Right atrium auricular region (tissue), 2 donors: ENCODE measurements at regions not wholly inside any gene's neighbourhood (a gene's known extent, or its start where the extent isn't known, plus 50 kb on each side); places are given as distances from the start of the nearest gene placed in this dataset.
A peak's percentile ranks its signal among the peaks of the same experiment; 100 is the strongest.

Experiments
- DNase-seq: peaks from one replicate; pipeline ENCODE4 v3.0.0-alpha.2; 2019; ENCODE audit warnings: low spot score
- H3K27ac ChIP-seq, 2 donors: fragments of 200-600 bp; sonication (generic); 1 replicate in 1 of 2; 2 replicates in 1 of 2; pipeline ENCODE4 v1.5.1; 2016 to 2019
- H3K27me3 ChIP-seq, 2 donors: fragments of 200-600 bp; sonication (generic); one replicate each; pipeline versions ENCODE4 v1.5.1 to v1.6.0; 2017 to 2019
- H3K36me3 ChIP-seq: fragments of 200-600 bp; sonication (generic); one replicate; pipeline ENCODE4 v1.5.1; 2016
- H3K4me1 ChIP-seq, 2 donors: fragments of 200-600 bp; sonication (generic); one replicate each; pipeline versions ENCODE4 v1.5.1 to v1.6.0; 2017 to 2019
- H3K4me3 ChIP-seq, 2 donors: fragments of 200-600 bp; sonication (generic); 1 replicate in 1 of 2; 2 replicates in 1 of 2; pipeline ENCODE4 v1.5.1; 2017 to 2019; ENCODE audit warnings: mild to moderate bottlenecking in 1 of 2, moderate library complexity in 1 of 2
- H3K9me3 ChIP-seq, 2 donors: fragments of 200-600 bp; sonication (generic); one replicate each; pipeline ENCODE4 v1.5.1; 2019
- TF ChIP-seq, protein P1 (sequence below), 2 donors: fragments of 200-600 bp; sonication (generic); IDR thresholded peaks; one replicate each; pipeline ENCODE4 v1.5.1; 2019; ENCODE audit warnings: antibody characterized with exemption in 2 of 2

DNA sequence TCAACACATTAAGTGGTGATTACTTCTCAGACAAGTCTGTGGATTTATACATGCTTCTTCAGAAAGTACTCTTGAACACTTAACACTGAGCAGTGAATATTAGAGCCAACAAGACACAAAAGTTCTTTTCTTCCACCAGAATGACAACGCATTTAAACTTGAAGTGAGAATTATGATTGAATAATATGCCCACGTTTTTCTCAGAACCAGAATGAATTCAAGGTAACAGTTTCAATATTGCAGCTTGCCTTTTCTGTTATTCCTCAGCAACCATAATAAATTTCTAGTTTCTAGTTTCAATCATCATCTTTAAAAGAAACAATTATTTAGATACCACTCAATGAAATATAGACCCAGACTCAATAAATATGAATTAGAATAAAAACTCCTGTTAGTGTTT is 547.0 kb downstream of the NUP35 start:
- H3K27ac ChIP-seq: no peak overlapping the region
- no peaks in the 10 kb centered on the region for H3K27me3 ChIP-seq
- no peaks in the 10 kb centered on the region for H3K9me3 ChIP-seq
- no peaks in the 10 kb centered on the region for H3K36me3 ChIP-seq
- TF ChIP-seq, protein P1, sequence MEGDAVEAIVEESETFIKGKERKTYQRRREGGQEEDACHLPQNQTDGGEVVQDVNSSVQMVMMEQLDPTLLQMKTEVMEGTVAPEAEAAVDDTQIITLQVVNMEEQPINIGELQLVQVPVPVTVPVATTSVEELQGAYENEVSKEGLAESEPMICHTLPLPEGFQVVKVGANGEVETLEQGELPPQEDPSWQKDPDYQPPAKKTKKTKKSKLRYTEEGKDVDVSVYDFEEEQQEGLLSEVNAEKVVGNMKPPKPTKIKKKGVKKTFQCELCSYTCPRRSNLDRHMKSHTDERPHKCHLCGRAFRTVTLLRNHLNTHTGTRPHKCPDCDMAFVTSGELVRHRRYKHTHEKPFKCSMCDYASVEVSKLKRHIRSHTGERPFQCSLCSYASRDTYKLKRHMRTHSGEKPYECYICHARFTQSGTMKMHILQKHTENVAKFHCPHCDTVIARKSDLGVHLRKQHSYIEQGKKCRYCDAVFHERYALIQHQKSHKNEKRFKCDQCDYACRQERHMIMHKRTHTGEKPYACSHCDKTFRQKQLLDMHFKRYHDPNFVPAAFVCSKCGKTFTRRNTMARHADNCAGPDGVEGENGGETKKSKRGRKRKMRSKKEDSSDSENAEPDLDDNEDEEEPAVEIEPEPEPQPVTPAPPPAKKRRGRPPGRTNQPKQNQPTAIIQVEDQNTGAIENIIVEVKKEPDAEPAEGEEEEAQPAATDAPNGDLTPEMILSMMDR (IDR thresholded peaks at IDR 0.05): no peak
- H3K4me3 ChIP-seq: no peak overlapping the region
- DNase-seq: no peak
- H3K4me1 ChIP-seq: no peaks in the 10 kb centered on the region

DNA sequence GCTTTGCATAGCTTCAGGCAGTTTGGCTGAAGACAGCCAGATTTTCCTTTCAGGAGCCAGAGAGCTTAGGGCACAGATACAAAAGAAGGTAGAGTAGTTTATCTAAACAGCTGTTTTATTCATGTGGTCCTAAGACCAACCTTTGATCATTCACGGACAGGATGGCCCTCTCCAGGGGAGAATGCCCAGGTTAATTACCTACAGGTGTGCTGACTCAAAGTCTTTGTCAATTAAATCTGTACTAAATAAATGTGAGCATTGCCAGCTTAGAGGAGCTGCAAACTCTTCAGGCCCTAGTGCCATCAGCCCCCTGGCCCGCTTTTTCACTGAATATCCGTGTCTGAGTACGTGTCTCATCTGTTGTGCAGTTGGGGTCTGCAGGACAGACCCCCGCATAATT is 554.7 kb downstream of the NUP35 start:
- no peaks in the 10 kb centered on the region for H3K9me3 ChIP-seq
- TF ChIP-seq, protein P1 (IDR thresholded peaks at IDR 0.05): no peak
- H3K27me3 ChIP-seq: no peaks in the 10 kb centered on the region
- no peak overlapping the region for H3K27ac ChIP-seq
- no peaks in the 10 kb centered on the region for H3K4me1 ChIP-seq
- no peaks in the 10 kb centered on the region for H3K36me3 ChIP-seq
- no peak for DNase-seq
- H3K4me3 ChIP-seq: no peak overlapping the region

DNA sequence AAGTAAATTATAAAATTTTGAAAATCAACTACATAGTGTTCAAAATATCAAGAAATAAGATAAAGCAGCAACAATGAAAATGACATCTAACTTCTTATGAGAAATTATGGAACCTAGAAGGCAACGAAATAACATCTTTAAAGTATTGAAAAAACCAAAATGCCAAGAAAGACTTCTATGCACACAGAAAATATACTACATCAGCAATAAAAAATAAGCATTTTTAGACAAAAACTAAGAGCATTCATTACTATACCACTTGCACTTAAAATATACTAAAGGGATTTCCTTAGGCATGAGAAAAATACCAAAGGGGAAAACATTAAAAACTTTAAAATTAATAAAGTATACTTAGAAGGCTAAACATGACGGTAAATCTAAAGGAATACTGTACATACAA is 556.3 kb downstream of the NUP35 start:
- no peaks in the 10 kb centered on the region for H3K9me3 ChIP-seq
- no peak overlapping the region for H3K27ac ChIP-seq
- no peak overlapping the region for H3K4me3 ChIP-seq
- DNase-seq: no peak
- TF ChIP-seq, protein P1 (IDR thresholded peaks at IDR 0.05): no peak
- H3K27me3 ChIP-seq: no peaks in the 10 kb centered on the region
- H3K4me1 ChIP-seq: no peaks in the 10 kb centered on the region
- H3K36me3 ChIP-seq: no peaks in the 10 kb centered on the region

DNA sequence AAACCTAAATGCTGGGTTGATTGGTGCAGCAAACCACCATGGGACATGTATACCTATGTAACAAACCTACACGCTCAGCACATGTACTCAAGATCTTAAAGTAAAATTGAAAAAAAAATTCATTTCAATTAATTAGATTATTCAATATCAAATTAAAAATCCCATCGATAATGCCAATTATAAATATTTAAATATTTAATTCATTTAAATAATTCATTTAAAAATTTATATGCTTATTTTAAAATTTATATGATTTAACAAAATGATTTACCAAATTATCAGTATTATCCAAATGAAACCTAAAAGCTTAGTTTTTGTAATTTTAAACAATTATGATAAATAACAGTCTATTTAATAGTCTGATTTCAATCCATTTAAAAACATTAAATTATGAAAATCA is 560.4 kb downstream of the NUP35 start:
- DNase-seq: no peak
- no peaks in the 10 kb centered on the region for H3K27me3 ChIP-seq
- H3K9me3 ChIP-seq: no peaks in the 10 kb centered on the region
- TF ChIP-seq, protein P1 (IDR thresholded peaks at IDR 0.05): no peak
- H3K4me1 ChIP-seq: no peaks in the 10 kb centered on the region
- no peaks in the 10 kb centered on the region for H3K36me3 ChIP-seq
- H3K4me3 ChIP-seq: no peak overlapping the region
- no peak overlapping the region for H3K27ac ChIP-seq

DNA sequence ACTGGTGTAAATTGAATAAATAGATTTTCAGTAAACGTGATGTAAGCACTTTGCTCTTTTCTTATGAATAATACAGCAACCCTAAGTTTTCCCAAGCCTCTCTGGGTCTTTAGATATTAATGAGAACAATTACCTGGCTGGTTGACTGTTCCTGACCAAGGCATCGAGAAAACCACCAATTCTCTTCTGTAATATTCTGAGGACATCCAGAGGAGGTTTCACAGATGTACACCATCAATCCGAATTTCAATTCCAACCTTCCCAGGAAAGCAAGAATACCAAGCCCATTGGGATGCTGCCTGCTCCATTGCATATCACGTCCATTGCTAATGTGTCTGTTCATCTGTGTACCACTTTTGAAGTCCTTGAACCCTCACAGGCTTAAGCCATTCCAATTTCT is 571.8 kb downstream of the NUP35 start:
- Histone ChIP-seq H3K36me3 (no peaks in the 10 kb centered on the region), H3K9me3 (peaks cover 0 to 15% of the 10 kb centered on the region in 2 donors), H3K27ac (no peak overlapping the region), H3K4me3 (no peak overlapping the region), H3K27me3 (no peaks in the 10 kb centered on the region), H3K4me1 (no peaks in the 10 kb centered on the region)
- TF ChIP-seq, protein P1 (IDR thresholded peaks at IDR 0.05): peak in 1 of 2 donors; percentile 29
- DNase-seq: no peak

DNA sequence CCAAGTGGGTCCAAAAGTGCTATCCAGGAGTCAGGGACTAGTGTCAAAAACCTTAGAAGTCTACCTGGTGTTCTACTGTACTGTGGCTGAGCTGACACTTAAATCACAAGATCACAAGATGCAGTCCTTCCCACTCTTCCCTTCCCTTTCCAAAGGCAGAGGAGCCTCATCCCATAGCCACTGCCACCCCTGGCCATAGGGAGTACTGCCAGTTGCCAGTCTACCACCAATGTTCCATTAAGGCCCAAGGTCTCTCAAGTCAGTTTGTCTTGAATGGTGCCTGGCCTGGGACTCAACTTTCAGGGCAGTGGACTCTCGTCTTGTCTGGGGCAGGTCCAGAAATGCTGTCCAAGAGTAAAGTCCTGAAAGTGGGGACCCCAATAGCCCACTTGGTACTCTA is 585.6 kb downstream of the NUP35 start:
- TF ChIP-seq, protein P1 (IDR thresholded peaks at IDR 0.05): no peak
- Histone ChIP-seq H3K36me3 (no peaks in the 10 kb centered on the region), H3K27ac (no peak overlapping the region), H3K9me3 (no peaks in the 10 kb centered on the region), H3K4me3 (no peak overlapping the region), H3K27me3 (no peaks in the 10 kb centered on the region), H3K4me1 (no peaks in the 10 kb centered on the region)
- no peak for DNase-seq
